ENCODE measurements at regions not wholly inside any gene's neighbourhood (a gene's known extent, or its start where the extent isn't known, plus 50 kb on each side); places are given as distances from the start of the nearest gene placed in this dataset.
A peak's percentile ranks its signal among the peaks of the same experiment; 100 is the strongest.

- DNase-seq (ENCODE audit: unreplicated experiment): no peak
- Mint-ChIP-seq H3K27ac (ENCODE audit: low read depth, unreplicated experiment) (no peak overlapping the region), H3K36me3 (ENCODE audit: insufficient read depth, unreplicated experiment) (no peaks in the 10 kb centered on the region), H3K4me1 (ENCODE audit: insufficient read depth, unreplicated experiment) (no peaks in the 10 kb centered on the region), H3K4me3 (ENCODE audit: unreplicated experiment) (no peak overlapping the region), H3K27me3 (ENCODE audit: insufficient read depth, unreplicated experiment) (no peaks in the 10 kb centered on the region), H3K9me3 (ENCODE audit: unreplicated experiment) (no peaks in the 10 kb centered on the region)
- CTCF ChIA-PET: interaction anchor here (0.6 kb wide), 1 partner anchor 874 kb away, joined by 3 read pairs; no protein-coding TSS in a partner anchor
- intact Hi-C loops (cut with micrococcal nuclease): no loop called here
- POLR2A ChIA-PET: no interaction called here
- TF ChIP-seq CTCF (IDR thresholded peaks at IDR 0.05; ENCODE audit: unreplicated experiment): no peak
- BruUV-seq (replicated peaks): no TSS peak
Observed at GRCh38 chr6:169005166-169005565, 248.5 kb downstream of the THBS2 start.

- Mint-ChIP-seq H3K4me1 (ENCODE audit: insufficient read depth, unreplicated experiment) (no peaks in the 10 kb centered on the region), H3K27me3 (ENCODE audit: insufficient read depth, unreplicated experiment) (no peaks in the 10 kb centered on the region), H3K4me3 (ENCODE audit: unreplicated experiment) (no peak overlapping the region), H3K27ac (ENCODE audit: low read depth, unreplicated experiment) (no peak overlapping the region), H3K9me3 (ENCODE audit: unreplicated experiment) (no peaks in the 10 kb centered on the region), H3K36me3 (ENCODE audit: insufficient read depth, unreplicated experiment) (no peaks in the 10 kb centered on the region)
- intact Hi-C loops (cut with micrococcal nuclease): no loop called here
- BruUV-seq (replicated peaks): TSS peak; percentile 63
- TF ChIP-seq CTCF (IDR thresholded peaks at IDR 0.05; ENCODE audit: unreplicated experiment): no peak
- no peak for DNase-seq (ENCODE audit: unreplicated experiment)
- ChIA-PET CTCF (interaction anchor here (0.7 kb wide), 1 partner anchor 521 kb away, joined by 3 read pairs; no protein-coding TSS in a partner anchor), POLR2A (interaction anchor here (0.7 to 1.4 kb wide), 7 partner anchors 36 to 593 kb away, joined by 3 to 7 read pairs (median 3); no protein-coding TSS in a partner anchor)
Observed at GRCh38 chr6:169000022-169000421, 253.6 kb downstream of the THBS2 start.

GRCh38 chr6:168999392-168999791 is 254.3 kb downstream of the THBS2 start:
- Mint-ChIP-seq H3K9me3 (ENCODE audit: unreplicated experiment) (no peaks in the 10 kb centered on the region), H3K36me3 (ENCODE audit: insufficient read depth, unreplicated experiment) (no peaks in the 10 kb centered on the region), H3K27ac (ENCODE audit: low read depth, unreplicated experiment) (no peak overlapping the region), H3K4me1 (ENCODE audit: insufficient read depth, unreplicated experiment) (no peaks in the 10 kb centered on the region), H3K27me3 (ENCODE audit: insufficient read depth, unreplicated experiment) (no peaks in the 10 kb centered on the region), H3K4me3 (ENCODE audit: unreplicated experiment) (no peak overlapping the region)
- ChIA-PET POLR2A (interaction anchor here (0.6 to 1.4 kb wide), 8 partner anchors 37 to 1553 kb away, joined by 3 to 7 read pairs (median 3); no protein-coding TSS in a partner anchor), CTCF (interaction anchor here (0.7 kb wide), 1 partner anchor 521 kb away, joined by 3 read pairs; no protein-coding TSS in a partner anchor)
- TF ChIP-seq CTCF (IDR thresholded peaks at IDR 0.05; ENCODE audit: unreplicated experiment): no peak
- BruUV-seq (replicated peaks): no TSS peak
- intact Hi-C loops (cut with micrococcal nuclease): no loop called here
- peak; percentile 90 for DNase-seq (ENCODE audit: unreplicated experiment)

GRCh38 chr6:168996356-168996625 is 257.4 kb downstream of the THBS2 start:
- H3K36me3 Mint-ChIP-seq (ENCODE audit: insufficient read depth, unreplicated experiment): no peaks in the 10 kb centered on the region
- H3K4me3 Mint-ChIP-seq (ENCODE audit: unreplicated experiment): no peak overlapping the region
- POLR2A ChIA-PET: no interaction called here
- CTCF ChIA-PET: no interaction called here
- H3K27ac Mint-ChIP-seq (ENCODE audit: low read depth, unreplicated experiment): no peak overlapping the region
- no peak for DNase-seq (ENCODE audit: unreplicated experiment)
- intact Hi-C loops (cut with micrococcal nuclease): no loop called here
- H3K4me1 Mint-ChIP-seq (ENCODE audit: insufficient read depth, unreplicated experiment): no peaks in the 10 kb centered on the region
- no TSS peak for BruUV-seq (replicated peaks)
- no peaks in the 10 kb centered on the region for H3K9me3 Mint-ChIP-seq (ENCODE audit: unreplicated experiment)
- H3K27me3 Mint-ChIP-seq (ENCODE audit: insufficient read depth, unreplicated experiment): no peaks in the 10 kb centered on the region
- TF ChIP-seq CTCF (IDR thresholded peaks at IDR 0.05; ENCODE audit: unreplicated experiment): no peak

Data from MCF 10A (cell line).